Testis (tissue), 2 donors: ENCODE measurements at regions not wholly inside any gene's neighbourhood (a gene's known extent, or its start where the extent isn't known, plus 50 kb on each side); places are given as distances from the start of the nearest gene placed in this dataset.

ENCODE experiments used
- CTCF ChIP-seq, 3 experiments: fragments of 450-650 bp in 2 of 3; fragments of 200-600 bp in 1 of 3; sonication (generic) in 1 of 3; IDR thresholded peaks; one replicate each; pipeline ENCODE4 v1.5.1; 2016 to 2019; ENCODE audit warnings: antibody characterized with exemption in 3 of 3, mild to moderate bottlenecking in 2 of 3, moderate library complexity in 1 of 3
- POLR2A ChIP-seq: fragments of 450-650 bp; IDR thresholded peaks from one replicate; pipeline ENCODE4 v1.6.1; 2017; ENCODE audit warnings: antibody characterized with exemption, mild to moderate bottlenecking, moderate library complexity

DNA sequence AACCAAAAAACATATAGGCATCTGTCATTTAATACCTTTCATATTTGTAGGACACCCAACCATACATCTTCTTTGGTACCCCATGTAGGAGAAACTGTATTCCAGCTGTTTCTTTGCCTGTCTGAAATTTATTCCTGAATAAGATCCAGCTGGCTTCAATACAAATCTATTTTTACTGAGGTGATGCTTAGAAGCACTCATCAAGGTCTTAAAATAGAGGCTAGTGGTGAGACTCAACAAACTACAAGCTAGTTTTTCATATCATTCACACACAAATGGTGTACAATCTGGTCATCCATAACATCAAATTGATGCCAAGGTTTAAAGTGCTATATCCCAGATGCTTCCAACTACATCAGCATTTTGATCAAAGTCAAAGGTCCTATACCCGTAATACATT, 1071.3 kb upstream of the MIR17HG start:
- TF ChIP-seq CTCF (IDR thresholded peaks at IDR 0.05): no peak
- TF ChIP-seq POLR2A: no peak
